ENCODE measurements at regions not wholly inside any gene's neighbourhood (a gene's known extent, or its start where the extent isn't known, plus 50 kb on each side); places are given as distances from the start of the nearest gene placed in this dataset.

DNA sequence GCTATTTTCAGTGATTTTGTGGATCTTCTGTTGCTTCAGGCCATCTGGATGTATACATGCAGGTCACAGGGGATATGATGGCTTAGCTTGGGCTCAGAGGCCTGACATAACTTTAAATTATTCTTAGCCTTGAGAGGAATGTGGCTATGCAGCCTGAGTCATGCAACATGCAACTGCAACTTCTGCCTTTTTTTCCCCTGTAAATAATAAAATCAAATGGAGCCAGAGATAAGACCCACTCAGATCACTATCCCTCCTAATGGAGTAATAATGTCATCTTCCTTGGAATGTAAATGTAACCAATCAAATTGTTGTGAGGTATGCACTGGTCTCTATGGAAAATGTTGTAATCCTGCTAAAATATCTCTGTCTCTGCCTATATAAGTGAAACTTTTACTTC is 54.9 kb downstream of the MAGEB17 start:
- no peak for DNase-seq (ENCODE audit: low spot score)

DNA sequence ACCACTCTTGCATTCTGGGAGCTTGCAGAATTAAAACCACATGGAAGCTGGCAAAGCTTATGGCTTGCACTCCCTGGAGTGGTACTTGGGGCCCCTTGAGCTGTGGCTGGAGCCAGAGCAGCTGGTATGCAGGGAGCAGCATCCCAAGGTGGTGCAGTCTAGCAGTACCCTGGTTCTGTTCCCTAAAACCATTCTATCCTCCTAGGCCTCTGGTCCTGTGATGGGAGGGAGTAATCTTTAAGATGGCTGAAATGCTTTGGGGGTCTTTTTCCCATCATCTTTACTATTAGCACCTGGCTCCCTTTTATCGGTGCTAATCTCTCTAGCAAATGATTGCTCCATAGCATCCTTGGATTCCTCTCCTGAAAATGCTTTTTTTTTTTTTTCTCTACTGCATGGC is 56.1 kb downstream of the MAGEB17 start:
- DNase-seq (ENCODE audit: low spot score), result no peak

DNA sequence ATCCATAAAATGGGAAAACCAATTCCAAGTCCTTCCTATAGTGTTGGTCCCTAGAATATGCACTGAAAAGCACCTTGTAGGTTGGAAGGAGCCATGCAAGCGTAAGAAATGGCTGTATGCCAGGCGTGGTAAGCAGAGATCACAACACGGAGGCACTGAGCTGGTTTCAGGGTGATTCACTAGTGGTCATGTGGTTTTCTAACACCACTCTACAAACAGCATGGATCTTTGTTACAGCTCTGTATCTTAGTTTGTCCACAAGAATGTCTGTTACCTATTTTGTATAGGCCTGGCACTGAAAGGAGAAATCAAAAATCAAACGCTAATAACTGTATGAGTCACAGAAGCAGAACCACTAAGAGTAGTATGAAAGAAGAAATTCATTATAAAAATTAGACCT is 71.9 kb downstream of the MAGEB17 start:
- DNase-seq (ENCODE audit: low spot score), result peak; percentile 17

DNA sequence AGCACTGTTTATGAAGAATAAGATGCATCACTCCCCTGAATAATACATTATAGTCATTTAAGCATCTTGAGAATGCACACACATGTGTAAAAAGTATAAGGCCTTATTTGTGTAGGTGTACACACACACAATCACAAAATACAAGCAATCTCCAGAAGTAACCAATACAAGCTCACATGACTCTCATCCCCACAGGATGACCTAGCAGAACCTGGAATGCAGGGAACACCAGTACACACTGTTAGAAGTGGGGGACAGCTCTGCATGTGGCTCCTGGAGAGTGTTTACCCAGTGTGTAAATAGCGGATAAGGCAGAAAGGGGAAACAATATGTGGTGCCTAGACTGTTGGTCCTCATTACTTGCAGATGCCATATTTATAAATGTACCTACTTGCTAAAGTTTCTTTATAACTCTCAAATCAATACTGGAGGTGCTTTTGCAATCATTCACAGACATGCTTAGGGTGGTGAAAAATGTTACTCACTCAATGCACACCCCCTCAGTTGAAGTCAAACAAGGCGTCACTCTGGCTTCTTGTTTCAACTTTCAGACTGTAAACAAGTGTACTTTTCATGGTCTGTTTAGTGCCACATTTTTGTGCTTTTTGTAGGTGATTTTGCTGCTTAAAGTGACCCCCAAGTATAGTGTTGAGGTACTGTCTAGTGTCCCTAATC is 73.1 kb downstream of the MAGEB17 start:
- DNase-seq (ENCODE audit: low spot score), result no peak

DNA sequence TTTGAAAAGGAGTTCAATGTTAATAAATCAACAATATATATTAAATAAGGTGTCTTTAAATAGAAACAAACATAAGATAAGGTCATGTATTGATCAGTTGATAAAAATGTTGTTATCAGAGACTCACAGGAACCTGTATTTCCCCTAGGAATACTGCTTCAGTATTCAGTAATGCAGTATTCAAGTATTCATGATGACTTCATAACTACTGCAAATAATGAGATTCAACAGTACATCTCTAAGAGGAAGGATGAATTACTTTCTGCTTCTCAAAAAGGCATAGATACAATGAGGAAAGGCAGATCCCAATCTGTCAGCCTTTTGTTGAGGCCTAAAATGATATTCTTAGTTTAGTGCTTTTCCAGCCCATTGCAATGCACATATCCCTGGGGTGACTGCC is 73.7 kb downstream of the MAGEB17 start:
- no peak for DNase-seq (ENCODE audit: low spot score)

DNA sequence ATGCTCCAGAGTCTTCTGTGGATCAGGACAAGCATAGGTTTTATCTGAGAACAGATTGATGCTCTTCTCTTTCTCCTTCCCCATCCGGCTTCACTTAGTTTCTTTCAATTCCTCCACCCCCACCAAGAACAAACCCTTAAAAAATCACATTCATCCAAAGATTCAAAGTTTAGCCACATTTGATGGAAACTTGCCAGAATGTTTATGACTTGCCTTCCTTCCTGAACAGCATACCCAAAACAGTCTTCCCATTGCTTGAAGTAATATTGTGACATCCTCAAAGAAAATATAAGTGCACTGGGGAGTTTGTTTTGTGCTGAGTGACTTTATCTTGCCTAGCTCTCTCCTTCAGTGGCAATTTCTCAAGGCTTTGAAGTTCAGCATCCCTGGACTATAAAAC is 83.0 kb downstream of the MAGEB17 start:
- no peak for DNase-seq (ENCODE audit: low spot score)

DNA sequence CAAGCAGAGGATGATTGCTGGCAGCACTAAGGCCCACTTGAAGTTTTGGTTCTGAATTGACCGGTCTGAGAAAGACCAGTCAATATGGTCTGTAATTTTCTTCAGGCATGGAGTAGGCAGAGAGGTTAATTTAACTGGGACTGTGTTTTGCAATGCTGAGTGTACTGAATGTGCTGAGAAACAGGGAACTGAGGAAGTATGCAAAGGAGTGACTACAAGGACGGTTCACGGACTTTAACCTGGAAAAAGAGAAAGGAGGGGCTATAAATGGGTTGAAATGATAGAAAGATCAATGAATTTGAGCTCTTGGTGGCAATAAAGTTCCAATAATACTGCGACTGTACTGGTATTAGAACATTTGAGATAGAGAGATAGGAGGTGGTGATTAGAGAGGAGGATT is 84.5 kb downstream of the MAGEB17 start:
- DNase-seq (ENCODE audit: low spot score), result no peak

DNA sequence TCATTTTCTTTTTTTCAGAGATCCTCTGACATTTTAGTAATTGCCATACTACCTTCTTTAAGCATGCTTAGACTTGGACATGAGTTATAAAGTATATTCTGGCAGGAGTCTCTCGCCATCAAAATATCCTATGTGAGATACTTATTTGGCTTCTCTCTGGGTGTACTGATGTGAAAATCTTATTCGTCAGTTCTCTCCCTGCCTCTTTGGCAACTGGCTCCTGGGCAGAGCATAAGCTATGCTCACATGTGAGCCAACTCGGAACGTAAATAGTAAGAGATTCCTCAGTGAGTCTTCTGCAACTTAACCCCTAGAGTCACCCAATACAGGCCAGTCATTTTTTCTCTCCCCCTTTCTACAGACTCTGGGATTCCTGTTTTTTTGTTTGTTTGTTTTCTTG is 91.6 kb downstream of the MAGEB17 start:
- DNase-seq (ENCODE audit: low spot score), result no peak

DNA sequence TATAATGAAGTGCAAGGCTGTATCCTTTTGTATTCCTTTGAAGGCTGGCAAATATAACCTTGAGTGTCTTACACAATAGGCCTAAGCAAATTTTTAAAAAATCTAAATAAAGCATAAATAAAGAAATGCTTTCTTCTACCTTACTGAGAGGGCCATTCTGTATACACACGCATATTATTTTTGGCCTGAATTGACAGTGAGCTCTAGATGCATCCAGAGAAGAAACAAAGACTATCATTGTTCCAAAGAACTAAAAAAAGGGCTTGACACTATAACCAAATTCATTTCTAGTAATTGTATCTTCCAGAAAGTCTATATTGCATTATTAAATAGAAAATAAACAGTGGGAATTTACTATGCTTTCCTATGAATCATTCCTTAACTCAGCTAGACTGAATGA is 100.2 kb downstream of the MAGEB17 start:
- DNase-seq (ENCODE audit: low spot score), result no peak

DNA sequence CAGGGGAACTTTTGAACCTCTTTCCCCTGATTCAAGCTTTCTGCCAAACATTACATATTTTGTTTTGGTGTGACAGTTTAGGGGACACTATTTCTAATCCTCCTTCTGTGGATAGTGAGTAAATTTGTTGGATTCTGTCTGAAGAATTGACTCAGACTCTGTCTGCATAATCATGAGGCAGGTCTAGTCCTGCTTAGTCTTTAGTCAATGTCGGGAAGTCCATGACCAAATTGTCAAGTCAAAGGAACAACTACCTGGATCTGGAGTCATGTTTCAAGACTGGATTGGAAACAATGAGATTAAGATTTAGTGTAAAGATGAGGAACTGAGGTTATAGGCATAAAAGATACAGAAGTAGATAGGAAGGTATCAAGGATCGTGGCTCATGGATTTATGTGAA is 100.9 kb downstream of the MAGEB17 start:
- DNase-seq (ENCODE audit: low spot score), result no peak

DNA sequence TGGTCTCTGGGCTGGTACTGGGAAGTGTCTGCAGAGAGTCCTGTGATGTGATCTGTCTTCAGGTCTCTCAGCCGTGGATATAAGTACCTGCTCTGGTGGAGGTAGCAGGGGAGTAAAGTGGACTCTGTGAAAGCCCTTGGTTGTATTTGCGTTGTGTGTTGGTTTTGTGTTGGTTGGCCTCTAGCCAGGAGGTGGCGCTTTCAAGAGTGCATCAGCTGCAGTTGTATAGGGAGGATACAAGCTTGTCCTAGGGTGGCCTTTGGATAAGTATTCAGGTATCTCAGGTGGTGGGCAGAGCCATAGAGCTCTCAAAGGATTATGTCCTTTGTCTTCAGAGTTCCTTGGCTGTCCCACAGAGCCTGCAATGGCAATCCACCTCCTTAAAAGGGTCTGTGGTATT is 111.6 kb downstream of the MAGEB17 start:
- DNase-seq (ENCODE audit: low spot score), result peak; percentile 2

DNA sequence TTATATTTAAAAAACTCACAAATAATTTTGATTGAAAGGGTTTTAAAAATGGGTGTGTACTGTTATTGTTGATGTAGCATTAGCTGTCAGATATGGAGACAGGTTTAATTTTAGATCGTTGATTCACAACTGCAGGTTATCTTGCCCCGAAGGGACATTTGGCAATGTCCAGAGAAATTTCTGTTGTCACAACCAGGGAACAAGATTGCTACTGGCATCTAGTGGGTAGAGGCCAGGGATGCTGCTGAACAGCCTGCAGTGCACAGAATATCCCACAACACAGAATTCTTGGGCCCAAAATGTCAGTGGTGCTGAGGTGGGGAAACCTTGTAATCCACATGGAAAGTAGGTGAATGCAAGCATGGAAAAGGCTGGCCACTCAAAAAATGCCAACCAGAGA is 114.9 kb downstream of the MAGEB17 start:
- no peak for DNase-seq (ENCODE audit: low spot score)

DNA sequence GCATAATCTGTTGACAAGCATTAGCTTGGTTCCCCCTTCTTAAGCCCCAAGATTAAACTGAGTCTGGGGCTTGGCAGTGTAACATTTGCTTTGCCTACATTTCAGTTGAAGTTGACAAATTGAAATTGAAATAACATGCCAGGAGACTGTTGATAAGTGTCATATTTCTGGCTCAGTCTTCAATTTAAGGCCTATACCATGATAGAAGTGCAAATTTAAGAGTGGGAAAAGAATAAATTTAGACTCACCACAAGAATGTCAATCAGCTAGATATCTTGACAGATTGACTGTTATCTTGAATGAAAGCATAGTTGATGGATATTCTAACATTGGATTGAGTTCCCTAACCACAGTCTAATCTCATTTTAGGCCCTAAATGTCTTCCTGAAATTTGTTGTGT is 117.6 kb downstream of the MAGEB17 start:
- DNase-seq (ENCODE audit: low spot score), result no peak

DNA sequence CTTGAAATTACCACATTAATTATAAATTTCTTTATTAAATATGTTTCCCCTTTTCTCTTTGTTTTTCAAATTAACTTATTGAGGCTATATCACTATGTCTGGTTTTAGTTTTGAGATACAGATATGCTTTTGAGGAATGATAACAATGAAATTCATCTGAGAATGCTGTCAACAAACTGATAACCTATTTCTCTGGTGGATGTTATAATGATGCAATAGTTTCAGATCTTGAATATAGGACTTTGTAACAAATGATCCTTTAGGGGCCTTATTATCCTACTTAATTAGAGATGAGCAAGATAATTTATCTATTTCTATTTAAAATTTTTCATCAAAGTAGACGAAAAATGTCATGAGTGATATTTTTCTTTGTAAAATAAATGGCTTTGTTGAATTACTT is 123.7 kb downstream of the MAGEB17 start:
- DNase-seq (ENCODE audit: low spot score), result no peak

DNA sequence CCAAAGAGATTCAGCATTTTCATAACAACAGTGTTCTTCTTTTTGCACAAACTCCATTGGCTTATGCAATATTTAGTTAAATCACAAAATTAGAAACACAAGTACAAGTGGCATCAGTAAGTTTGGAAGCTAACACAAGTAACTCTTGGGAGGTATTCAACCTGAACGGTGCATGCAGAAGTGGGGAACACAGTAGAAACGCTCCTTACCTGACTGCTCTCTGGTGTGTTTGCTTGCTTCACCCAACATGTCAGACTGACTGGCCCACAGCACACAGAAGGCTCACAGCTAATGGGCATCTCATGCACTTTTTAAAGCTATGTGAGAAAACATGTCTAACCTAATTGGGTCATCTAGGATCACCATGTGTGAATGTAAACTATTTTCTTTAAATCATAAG is 133.6 kb downstream of the MAGEB17 start:
- no peak for DNase-seq (ENCODE audit: low spot score)

DNA sequence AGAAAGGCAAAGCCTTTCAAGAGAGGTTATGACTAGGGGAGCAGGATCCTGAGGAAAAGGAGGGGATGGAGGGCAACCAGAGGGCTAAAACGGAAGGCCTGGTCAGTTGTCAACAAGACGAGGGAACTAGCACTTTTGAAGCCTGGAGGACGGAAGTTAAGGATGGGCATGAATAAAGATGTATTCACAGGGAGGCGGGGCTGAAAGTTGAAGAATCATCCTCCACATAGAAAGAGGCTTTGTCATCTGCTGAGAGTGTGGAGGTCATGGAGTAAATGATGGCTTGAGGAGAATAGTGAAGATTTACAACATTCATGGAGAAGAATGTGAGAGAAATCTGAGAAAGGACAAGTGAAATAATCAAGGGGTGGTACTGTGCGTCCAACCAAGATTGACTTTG is 137.5 kb downstream of the MAGEB17 start:
- no peak for DNase-seq (ENCODE audit: low spot score)

DNA sequence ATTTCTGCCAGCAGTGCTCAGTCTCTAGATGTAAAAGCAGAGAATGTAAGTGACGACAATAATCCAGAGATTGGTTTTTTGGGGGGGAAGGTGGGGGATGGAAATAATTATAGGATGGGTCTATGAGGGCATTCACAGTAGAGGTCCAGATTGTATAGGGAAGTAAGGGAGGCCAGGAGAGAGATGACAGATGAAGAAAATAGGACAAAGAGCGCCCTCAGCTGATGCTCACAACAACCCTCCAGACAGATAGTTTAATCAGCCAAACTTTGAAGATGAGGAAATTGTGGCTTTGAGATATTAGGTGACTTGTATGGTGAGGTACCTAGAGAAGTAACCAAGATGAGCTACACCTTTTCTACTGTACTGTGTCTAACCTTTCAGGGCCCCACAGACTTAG is 137.9 kb downstream of the MAGEB17 start:
- DNase-seq (ENCODE audit: low spot score), result no peak

DNA sequence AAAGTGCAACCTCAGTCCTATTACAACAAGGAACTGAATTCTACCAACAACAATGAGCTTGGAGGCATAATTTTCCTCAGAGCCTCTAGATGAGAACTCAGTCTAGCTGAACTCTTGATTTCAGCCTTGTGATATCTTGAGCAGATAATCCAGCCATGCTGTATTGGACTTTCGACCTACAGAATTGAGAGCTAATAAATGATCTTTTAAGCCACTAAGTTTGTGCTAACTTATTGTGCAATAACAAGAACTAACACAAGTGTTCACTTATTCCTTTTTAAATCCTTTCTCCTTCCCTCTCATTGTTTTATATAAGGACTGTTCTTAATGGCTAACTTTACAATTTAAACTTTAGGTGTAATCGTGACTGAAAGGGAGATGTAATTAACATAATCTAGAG is 140.7 kb downstream of the MAGEB17 start:
- DNase-seq (ENCODE audit: low spot score), result no peak

DNA sequence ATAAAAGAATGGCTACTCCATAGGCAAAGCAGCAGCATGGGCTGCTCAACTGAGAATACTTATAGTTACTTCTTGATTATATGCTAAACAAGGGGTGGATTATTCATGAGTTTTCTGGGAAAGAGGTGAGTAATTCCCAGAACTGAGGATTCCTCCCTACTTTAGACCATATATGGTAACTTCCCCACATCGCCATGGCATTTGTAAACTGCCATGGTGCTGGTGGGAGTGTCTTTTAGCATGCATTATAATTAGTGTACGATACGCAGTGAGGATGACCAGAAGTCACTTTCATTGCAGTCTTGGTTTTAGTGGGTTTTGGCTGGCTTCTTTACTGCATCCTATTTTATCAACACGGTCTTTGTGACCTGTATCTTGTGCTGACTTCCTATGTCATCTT is 141.5 kb downstream of the MAGEB17 start:
- no peak for DNase-seq (ENCODE audit: low spot score)

DNA sequence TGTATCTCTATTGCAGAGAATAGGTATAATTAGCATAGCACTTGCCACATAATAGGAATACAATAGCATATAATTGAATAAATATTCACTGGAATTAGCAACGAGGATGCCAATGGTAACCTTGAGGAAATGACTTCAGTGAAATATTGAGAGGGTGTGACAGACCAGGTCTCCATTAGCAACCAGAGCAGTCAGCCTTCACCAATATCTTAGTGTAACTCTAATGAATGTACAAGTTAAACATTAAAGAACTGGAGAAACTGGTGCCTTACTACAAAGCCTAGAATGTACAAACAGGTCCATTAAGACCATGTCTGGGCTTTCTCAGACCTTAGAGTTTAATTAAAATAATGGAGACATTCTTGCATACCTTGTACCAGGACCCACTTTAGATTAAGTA is 143.0 kb downstream of the MAGEB17 start:
- DNase-seq (ENCODE audit: low spot score), result no peak

DNA sequence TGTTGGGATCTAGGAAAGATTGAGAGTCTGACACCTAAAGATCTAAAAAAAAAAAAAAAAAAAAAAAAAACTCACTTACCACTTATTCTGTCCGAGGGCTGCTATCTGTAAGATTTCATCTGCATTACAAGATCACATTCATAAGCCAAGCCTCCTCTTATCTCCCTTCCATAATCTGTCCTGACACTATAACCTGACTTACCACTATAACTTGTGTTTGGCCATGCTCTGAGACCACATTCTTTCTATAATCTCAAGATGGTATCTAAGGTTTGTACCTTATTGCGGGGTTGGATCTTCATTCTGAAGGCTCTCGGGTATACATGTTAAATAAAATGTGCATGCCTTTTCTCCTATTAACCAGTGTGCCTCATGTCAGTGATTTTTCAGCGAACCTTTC is 144.4 kb downstream of the MAGEB17 start:
- no peak for DNase-seq (ENCODE audit: low spot score)

DNA sequence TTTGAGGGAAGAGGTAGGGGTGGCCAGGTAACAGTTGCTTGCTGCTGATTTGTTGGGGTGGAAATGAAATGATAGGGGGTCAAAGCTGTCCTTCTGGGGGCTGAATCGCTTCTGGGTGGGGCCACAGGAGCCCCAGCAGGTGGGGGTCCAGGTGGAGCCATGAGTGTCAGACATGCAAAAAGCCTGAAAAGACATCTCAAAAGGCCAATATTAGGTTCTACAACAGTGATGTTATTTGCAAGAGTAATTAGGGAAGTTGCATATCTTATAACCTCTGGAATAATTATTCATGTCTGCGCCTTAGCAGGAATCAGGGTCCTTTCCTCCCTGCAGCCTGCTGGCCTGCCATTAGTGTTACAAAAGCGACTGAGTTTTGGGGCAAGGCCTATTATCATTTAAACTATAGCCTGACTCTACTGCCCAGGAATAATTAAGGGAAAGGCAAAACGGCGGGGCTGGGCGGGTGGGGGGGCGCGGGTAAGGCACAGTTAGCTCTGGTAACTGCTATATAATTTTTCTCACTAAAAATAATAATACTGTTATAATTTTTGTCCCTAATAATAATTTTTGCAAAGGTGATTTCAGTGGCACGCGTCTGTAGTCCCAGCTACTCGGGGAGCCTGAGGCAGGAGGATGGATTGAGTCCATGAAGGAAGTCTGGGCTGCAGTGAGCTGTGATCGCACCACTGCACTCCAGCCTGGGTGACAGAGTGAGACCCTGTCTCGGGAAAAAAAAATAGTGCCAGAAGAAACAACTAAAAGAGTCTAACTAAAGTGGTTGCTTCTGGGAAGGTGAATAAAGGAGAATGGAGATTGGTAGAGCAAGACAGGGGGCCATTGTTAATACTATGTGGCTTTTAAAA is 145.7 kb downstream of the MAGEB17 start:
- no peak for DNase-seq (ENCODE audit: low spot score)

DNA sequence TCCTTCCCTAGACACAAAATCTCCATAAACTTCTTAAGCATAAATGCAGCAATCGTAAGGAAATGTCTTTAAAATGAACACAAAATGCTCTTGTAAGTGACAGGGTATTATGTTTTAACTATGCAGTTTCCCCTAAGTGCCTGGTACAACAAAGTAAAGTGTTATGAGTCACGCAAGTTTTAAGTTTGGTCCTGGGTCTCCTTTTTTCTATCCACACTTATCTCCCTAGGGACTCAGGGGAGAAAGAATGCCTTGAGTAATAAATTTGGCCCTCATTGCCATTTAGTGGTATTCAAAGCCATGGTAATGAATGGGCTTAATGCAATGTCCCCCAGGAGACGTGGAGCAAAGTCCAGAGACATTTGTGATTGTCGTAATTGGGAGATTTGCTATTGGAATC is 149.1 kb downstream of the MAGEB17 start:
- no peak for DNase-seq (ENCODE audit: low spot score)

DNA sequence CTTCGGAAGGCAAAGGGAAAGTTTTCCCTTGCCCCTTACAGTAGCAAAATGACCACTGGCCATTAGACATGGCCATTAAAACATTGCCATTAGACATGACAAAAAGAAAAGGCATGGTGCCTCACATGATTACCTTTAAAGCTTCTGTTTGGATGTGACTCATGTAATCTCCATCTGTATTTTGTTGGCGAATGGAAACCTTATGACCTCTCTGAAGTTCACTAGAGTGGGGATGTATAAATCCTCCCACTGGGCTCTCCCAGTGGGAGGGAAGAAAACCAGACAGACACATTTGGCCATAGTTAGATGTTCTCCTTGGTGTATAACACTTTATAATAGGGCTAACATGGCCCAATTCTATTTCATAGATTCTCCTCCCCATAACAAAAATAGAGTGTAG is 152.6 kb downstream of the MAGEB17 start:
- DNase-seq (ENCODE audit: low spot score), result no peak
